Head of caudate nucleus (tissue), 42 donors: ENCODE measurements at regions not wholly inside any gene's neighbourhood (a gene's known extent, or its start where the extent isn't known, plus 50 kb on each side); places are given as distances from the start of the nearest gene placed in this dataset.
"Not testable (repeated sequence)": the region's sequence is repeated elsewhere in the genome, so short reads cannot be mapped to it uniquely, and the experiment has no call there.

ENCODE experiments used
- DNase-seq, 42 donors: peaks; one replicate each; pipeline versions ENCODE4 v3.0.0 to v3.0.0-alpha.2; 2020 to 2021; ENCODE audit warnings: mixed read lengths in 7 of 42
- intact Hi-C: fragments of 100-400 bp; cut with DNase I; formaldehyde crosslinking; loops from one replicate; pipeline ENCODE4 v1.15.0; 2022

DNA sequence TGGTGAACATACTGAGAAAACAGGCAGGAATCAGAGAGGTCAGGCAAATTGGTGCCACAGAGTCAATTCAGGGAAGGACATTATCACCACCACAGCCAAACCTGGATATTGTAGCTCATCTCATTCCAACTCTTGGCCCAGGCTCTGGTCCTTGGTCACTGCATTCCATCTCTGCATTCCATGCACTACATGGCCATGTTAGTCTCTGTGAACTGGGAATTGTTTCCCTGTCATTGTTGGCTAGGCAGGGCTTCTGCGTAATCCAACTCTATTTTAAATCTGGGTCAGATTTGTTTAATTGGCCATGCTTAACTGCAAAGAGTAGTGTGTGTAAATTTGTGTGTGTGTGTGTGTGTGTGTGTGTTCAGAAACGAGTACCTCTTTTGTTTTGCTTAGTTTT is 837.6 kb upstream of the ADAMTS5 start:
- DNase-seq: no peak
- intact Hi-C loops: loop anchor here (5.0 kb wide), 1 partner anchor 102 kb away; no protein-coding TSS in a partner anchor

- intact Hi-C loops: loop anchor here (5.0 kb wide), 1 partner anchor 101 kb away; no protein-coding TSS in a partner anchor
- no peak for DNase-seq
Measured at GRCh38 chr21:27803571-27803970, 836.7 kb upstream of the ADAMTS5 start.

GRCh38 chr21:27802816-27803475 is 836.1 kb upstream of the ADAMTS5 start:
- intact Hi-C loops: loop anchor here (5.0 kb wide), 1 partner anchor 101 kb away; no protein-coding TSS in a partner anchor
- peak in 38 of 42 donors; percentile 13 to 87 (median 56) for DNase-seq

DNA sequence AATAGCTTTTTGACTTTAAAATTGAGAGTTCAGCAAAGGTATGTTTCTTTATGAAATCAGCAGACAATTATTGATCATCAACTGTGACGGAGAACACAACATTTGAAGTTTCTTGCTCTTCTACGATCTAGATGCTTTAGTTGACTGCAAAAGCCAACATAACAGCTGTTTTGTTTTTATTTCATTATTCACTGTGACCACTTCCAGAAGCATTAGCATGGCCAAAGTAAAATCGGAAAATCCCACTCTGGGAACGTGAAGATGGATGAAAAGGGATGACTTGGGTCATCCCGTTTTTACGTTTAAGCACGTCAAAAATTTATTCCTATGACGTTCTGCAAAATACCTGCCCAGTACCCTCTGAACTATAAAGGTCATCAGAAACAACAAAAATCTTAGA is 833.0 kb upstream of the ADAMTS5 start:
- no peak for DNase-seq
- intact Hi-C loops: loop anchor here (5.0 kb wide), 1 partner anchor 98 kb away; no protein-coding TSS in a partner anchor

GRCh38 chr21:27796106-27796505 is 829.2 kb upstream of the ADAMTS5 start:
- intact Hi-C loops: no loop called here
- DNase-seq: no peak

GRCh38 chr21:27795418-27795817 is 828.5 kb upstream of the ADAMTS5 start:
- peak in 3 of 42 donors; percentile 28 to 47 (median 44) for DNase-seq

DNA sequence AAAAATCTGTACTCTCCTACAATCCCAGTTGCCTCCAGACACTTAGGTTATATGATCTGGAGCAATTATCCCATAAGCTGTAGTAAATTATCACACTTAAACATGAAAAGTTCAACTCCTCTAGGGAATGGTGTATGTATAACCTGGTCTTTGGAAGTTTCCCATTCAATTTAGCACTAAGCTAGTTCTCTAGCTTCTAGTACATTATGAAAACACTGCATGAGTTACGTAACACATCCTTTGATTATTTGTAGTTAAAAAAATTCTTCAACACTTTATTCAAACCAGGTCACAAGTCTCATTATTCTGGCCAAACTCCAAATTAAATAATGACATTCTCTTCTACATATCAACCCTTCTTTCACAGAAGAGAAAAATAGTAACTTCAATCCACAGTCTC is 827.0 kb upstream of the ADAMTS5 start:
- intact Hi-C loops: no loop called here
- no peak for DNase-seq

More at GRCh38 chr21:27795418-27795817, 828.5 kb upstream of the ADAMTS5 start:
- intact Hi-C loops: no loop called here

DNA sequence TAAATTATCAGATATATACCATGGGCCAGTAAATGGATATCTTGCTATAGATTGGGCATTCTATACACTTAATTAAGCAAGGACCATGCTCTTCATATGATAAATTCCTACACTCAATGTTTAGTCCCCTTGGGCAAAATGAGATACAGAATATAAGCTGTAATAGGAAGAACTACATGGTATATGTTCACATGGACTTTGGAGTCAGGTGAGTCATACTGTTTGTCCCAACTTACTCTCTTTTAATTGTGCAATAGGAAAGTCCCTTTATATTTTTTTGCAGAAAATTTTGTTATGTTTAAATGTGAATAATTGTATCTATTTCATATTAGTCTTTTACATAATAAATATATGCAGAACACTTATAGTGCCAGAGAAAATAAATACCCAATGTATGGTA is 820.2 kb upstream of the ADAMTS5 start:
- intact Hi-C loops: no loop called here
- no peak for DNase-seq

DNA sequence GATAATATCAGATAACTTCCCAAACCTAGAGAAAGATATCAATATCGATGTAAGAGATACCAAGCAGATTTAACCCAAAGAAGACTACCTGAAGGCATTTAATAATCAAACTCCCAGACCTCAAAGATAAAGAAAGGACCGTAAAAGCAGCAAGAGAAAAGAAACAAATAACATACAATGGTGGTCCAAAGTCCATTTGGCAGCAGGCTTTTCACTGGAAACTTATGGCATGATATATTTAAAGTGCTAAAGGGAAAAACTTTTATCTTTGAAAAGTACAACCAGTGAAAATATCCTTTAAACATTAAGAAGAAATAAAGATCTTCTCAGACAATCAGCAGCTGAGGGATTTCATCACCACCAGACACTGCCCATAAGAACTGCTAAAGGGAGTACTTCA is 812.7 kb upstream of the ADAMTS5 start:
- DNase-seq: no peak
- intact Hi-C loops: no loop called here

GRCh38 chr21:27776925-27777553 is 810.2 kb upstream of the ADAMTS5 start:
- intact Hi-C loops: no loop called here
- DNase-seq: no peak

- DNase-seq: no peak
- intact Hi-C loops: no loop called here
Measured at GRCh38 chr21:27772816-27773215, 805.9 kb upstream of the ADAMTS5 start.

DNA sequence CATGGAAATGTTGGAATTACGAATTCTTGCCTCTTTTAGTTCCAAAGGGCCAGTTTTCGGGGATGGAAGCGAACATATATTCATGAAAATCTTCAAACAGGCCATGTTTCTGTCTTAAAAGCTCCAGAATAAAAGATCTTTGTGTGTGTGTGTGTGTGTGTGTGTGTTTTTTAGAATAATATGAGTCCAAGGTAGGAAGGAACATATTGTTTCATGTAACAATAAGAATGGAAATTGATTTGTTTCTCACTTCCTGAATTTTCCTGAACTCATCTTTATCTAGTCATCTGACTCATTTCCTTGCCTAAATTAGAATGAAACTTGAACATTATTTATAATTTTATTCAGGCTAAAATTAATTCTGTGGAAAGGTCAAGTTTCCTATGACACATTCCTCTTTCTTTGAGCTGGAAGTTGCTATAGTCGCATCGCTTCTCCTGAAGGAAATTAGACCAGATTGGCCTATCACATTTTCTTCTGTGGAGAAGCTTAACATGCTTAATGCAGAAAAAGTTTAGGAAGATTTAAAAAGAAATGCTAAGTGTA is 805.1 kb upstream of the ADAMTS5 start:
- intact Hi-C loops: no loop called here
- no peak for DNase-seq

GRCh38 chr21:27769763-27770162 is 802.9 kb upstream of the ADAMTS5 start:
- DNase-seq: no peak
- intact Hi-C loops: no loop called here

- intact Hi-C loops, DNase-seq: not testable (repeated sequence)
Measured at GRCh38 chr21:27768046-27768637, 801.3 kb upstream of the ADAMTS5 start.

- intact Hi-C loops: no loop called here
- DNase-seq: no peak
Measured at GRCh38 chr21:27764056-27764455, 797.2 kb upstream of the ADAMTS5 start.

DNA sequence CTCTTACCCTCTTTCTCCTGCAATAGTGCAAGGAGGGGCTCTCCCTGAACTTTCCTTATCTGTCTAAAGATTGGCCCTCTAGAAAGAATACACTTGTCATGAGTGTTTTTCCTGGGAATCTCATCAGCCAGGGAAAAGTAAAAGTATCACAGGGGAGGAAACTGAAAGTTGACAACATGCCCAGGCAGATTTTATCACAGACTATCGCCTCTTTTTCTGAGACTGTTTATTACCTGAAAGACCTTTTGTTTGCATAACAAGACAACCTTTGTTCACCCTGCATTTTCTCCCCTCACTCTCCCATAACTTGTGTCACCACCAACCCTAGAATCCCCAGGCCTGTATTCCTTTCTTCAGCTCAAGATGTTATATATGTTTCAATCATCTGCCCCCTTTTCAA is 794.7 kb upstream of the ADAMTS5 start:
- intact Hi-C loops: no loop called here

DNA sequence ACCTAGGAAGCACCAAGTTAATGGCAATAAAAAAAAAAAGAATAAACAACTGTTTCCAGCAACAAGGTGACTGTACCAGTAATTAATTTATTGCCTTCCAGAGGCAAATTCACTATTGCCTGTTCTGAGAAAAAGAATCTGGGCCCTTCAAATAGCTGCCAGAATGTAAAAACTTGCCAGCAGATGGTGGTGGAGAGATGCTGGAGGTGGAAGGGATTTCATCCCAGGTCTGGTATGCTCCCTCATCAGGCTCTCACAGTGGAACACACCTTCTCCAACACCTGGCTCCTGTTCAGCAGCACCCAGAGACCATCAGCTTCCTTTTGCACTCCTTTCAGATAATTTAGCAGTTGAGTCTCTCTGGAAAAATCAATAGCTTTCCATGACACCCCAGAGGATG is 792.9 kb upstream of the ADAMTS5 start:
- intact Hi-C loops: no loop called here

More for the DNA sequence above, 794.7 kb upstream of the ADAMTS5 start:
- no peak for DNase-seq

GRCh38 chr21:27759091-27759659 is 792.3 kb upstream of the ADAMTS5 start:
- DNase-seq: peak in 41 of 42 donors; percentile 3 to 82 (median 59)
- intact Hi-C loops: no loop called here

More for the DNA sequence above, 792.9 kb upstream of the ADAMTS5 start:
- DNase-seq: no peak

- no peak for DNase-seq
- intact Hi-C loops: no loop called here
Measured at GRCh38 chr21:27756191-27756590, 789.3 kb upstream of the ADAMTS5 start.
